ENCODE measurements at regions not wholly inside any gene's neighbourhood (a gene's known extent, or its start where the extent isn't known, plus 50 kb on each side); places are given as distances from the start of the nearest gene placed in this dataset.

DNA sequence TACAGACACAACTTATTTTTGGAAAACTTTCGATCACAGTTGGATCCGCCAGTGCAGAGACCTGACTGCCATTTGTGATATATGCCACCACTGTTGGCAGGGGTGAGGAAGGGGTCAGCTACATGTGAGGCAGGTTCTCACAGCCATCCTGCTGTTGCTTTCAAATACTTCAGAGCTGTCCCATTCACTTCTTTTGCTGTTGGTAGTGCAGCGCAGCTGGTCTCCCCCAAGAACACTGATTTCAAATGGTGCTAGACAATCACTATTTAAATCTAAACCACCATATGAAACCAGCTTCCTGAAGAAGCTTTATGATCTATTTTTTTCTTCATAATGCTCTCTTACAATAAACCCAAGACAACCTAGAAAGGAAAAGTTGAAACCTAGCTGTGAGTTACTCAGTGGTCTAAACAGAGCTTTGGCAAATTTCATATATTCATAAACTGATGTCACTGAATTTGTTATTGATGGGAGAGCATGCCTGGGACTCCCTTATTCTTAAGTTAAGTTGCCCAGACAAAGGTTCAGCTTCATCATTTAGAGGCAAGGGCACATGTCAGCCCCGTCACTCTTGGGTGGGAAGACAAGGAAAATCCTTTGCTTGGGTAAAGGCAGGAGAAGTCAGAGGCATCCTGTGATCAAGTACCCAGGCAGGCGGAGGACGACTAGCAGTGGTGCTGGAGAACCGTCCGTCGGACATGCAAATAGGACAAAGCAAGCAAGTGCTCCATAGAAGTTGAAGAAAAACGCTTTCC lies 143.4 kb upstream of the KLF14 start:
- TF ChIP-seq, protein P1, sequence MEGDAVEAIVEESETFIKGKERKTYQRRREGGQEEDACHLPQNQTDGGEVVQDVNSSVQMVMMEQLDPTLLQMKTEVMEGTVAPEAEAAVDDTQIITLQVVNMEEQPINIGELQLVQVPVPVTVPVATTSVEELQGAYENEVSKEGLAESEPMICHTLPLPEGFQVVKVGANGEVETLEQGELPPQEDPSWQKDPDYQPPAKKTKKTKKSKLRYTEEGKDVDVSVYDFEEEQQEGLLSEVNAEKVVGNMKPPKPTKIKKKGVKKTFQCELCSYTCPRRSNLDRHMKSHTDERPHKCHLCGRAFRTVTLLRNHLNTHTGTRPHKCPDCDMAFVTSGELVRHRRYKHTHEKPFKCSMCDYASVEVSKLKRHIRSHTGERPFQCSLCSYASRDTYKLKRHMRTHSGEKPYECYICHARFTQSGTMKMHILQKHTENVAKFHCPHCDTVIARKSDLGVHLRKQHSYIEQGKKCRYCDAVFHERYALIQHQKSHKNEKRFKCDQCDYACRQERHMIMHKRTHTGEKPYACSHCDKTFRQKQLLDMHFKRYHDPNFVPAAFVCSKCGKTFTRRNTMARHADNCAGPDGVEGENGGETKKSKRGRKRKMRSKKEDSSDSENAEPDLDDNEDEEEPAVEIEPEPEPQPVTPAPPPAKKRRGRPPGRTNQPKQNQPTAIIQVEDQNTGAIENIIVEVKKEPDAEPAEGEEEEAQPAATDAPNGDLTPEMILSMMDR (IDR thresholded peaks at IDR 0.05; ENCODE audit: insufficient read depth, low read length, poor library complexity, severe bottlenecking) = no peak
- no peak overlapping the region for H3K4me3 ChIP-seq (ENCODE audit: low read depth, low read length)
- DNase-seq (ENCODE audit: low read depth) = no peak
- H3K36me3 ChIP-seq (ENCODE audit: control insufficient read depth, insufficient read depth, low read length) = peaks cover 6% of the 10 kb centered on the region
- no peaks in the 10 kb centered on the region for H3K27me3 ChIP-seq (ENCODE audit: control insufficient read depth, insufficient read depth, low read length)

DNA sequence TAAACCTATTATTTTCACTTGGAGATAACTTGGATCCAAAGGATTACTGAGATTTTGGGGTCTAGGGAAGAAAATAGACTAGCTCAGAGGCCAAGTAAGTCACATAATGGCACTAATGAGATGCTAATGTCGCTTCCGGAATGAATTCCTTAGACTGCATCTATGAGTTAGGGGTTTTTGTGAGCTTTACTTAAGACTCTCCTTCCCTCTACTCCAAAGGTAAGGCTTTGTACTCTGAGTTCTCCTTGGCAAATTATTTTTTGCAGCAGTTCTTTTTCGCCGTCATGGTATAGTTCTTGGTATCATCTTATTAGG lies 143.9 kb upstream of the KLF14 start:
- TF ChIP-seq, protein P1 (IDR thresholded peaks at IDR 0.05; ENCODE audit: insufficient read depth, low read length, poor library complexity, severe bottlenecking) = no peak
- DNase-seq (ENCODE audit: low read depth) = no peak
- peaks cover 6% of the 10 kb centered on the region for H3K36me3 ChIP-seq (ENCODE audit: control insufficient read depth, insufficient read depth, low read length)
- H3K4me3 ChIP-seq (ENCODE audit: low read depth, low read length) = no peak overlapping the region
- no peaks in the 10 kb centered on the region for H3K27me3 ChIP-seq (ENCODE audit: control insufficient read depth, insufficient read depth, low read length)

DNA sequence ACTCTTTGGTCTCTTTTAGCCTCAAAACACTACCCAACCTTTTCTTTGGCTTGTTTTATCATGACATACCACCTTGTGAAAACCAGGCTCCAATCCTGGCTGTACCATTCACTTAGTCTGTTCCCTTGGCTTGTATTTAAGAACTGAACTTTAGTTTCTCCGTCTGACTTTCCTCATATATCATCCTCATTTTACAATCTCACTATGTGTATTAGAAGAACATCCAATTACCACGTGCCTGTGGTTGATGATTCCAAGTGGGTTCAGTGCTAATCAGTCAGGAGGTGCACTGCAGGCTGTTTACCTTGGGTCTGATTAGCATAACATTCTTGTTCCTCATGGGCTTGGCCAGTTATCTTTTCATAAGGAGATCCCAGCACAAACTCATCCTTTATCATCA lies 144.8 kb upstream of the KLF14 start:
- Histone ChIP-seq H3K36me3 (ENCODE audit: control insufficient read depth, insufficient read depth, low read length) (peaks cover 6% of the 10 kb centered on the region), H3K27me3 (ENCODE audit: control insufficient read depth, insufficient read depth, low read length) (no peaks in the 10 kb centered on the region), H3K4me3 (ENCODE audit: low read depth, low read length) (no peak overlapping the region)
- TF ChIP-seq, protein P1 (IDR thresholded peaks at IDR 0.05; ENCODE audit: insufficient read depth, low read length, poor library complexity, severe bottlenecking) = no peak
- DNase-seq (ENCODE audit: low read depth) = no peak

DNA sequence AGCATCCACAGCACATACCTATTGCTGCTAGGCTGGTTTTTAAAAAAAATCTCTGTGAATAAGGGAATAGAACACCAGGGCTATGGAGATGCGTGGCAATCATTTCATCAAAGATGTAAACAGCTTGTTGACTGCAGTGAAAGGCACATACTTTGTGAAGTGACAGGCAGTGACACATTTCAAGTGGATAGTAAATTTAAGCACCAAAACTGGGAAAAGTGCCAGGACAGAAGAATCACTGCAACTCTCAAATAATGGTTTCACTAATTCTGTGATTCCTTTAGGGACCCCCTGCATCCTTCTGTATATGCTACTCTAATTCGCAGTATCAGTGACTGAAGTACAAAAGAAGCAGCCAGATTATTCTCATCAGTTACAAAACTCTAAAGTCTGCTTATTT lies 145.2 kb upstream of the KLF14 start:
- H3K4me3 ChIP-seq (ENCODE audit: low read depth, low read length) = no peak overlapping the region
- DNase-seq (ENCODE audit: low read depth) = no peak
- H3K27me3 ChIP-seq (ENCODE audit: control insufficient read depth, insufficient read depth, low read length) = no peaks in the 10 kb centered on the region
- H3K36me3 ChIP-seq (ENCODE audit: control insufficient read depth, insufficient read depth, low read length) = peaks cover 6% of the 10 kb centered on the region
- TF ChIP-seq, protein P1 (IDR thresholded peaks at IDR 0.05; ENCODE audit: insufficient read depth, low read length, poor library complexity, severe bottlenecking) = no peak

DNA sequence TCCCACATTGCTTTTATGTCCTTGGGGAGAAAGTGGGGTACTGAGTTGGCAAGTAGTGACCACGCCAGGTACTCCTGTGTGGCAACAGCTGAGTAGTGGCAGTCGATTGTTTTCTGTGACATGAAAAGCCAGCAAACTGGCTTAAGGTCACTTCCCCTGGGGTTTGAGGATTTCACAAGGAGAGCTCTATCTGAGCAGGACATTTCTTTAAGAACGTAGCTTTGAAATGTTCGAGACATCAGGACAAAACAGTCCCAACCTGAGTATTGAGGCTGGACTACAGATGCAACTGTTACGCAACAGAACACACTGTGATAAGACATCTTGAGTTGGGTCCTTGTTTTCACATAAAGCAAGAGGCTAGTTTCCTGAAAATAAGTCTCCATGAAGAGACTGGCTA lies 146.7 kb upstream of the KLF14 start:
- H3K27me3 ChIP-seq (ENCODE audit: control insufficient read depth, insufficient read depth, low read length) = no peaks in the 10 kb centered on the region
- DNase-seq (ENCODE audit: low read depth) = no peak
- no peak overlapping the region for H3K4me3 ChIP-seq (ENCODE audit: low read depth, low read length)
- peaks cover 5% of the 10 kb centered on the region for H3K36me3 ChIP-seq (ENCODE audit: control insufficient read depth, insufficient read depth, low read length)
- TF ChIP-seq, protein P1 (IDR thresholded peaks at IDR 0.05; ENCODE audit: insufficient read depth, low read length, poor library complexity, severe bottlenecking) = no peak

Data from kidney epithelial cell (primary cell).